A673 (cell line): ENCODE measurements at regions not wholly inside any gene's neighbourhood (a gene's known extent, or its start where the extent isn't known, plus 50 kb on each side); places are given as distances from the start of the nearest gene placed in this dataset.

Source experiments
- BruUV-seq: library from RNA; stranded (reverse); fragments of 400-500 nt; replicated peaks from 2 replicates; lab custom pipeline; 2021; lab: Mats Ljungman, UMichigan
- CTCF ChIA-PET: fragments of 300-600 bp; sonication (Branson Sonifier 250); formaldehyde crosslinking; loops from one replicate; lab custom pipeline; 2022; ENCODE audit warnings: antibody characterized with exemption; lab: Charles Lee
- POLR2A ChIA-PET: fragments of 300-600 bp; sonication (Branson Sonifier 250); formaldehyde crosslinking; loops from one replicate; lab custom pipeline; 2022; ENCODE audit warnings: antibody characterized with exemption; ENCODE audit not compliant: low non-redundant PET; lab: Charles Lee
- DNase-seq: peaks from one replicate; pipeline ENCODE4 v3.0.0-alpha.2; 2015; ENCODE audit warnings: low spot score
- H3K27ac ChIP-seq: fragments of 200-600 bp; sonication (generic); 2 replicates; pipeline ENCODE4 v1.5.1; 2016; ENCODE audit warnings: mixed run types, low read depth, mild to moderate bottlenecking, mixed read lengths, antibody characterized with exemption, low read length; ENCODE audit not compliant: poor library complexity, severe bottlenecking
- H3K27me3 ChIP-seq: fragments of 200-600 bp; sonication (generic); replicated peaks from 2 replicates; pipeline ENCODE4 v1.6.1; 2017; ENCODE audit warnings: mixed run types, low read depth, mild to moderate bottlenecking, mixed read lengths, antibody characterized with exemption, low read length; ENCODE audit not compliant: insufficient read depth, poor library complexity
- H3K36me3 ChIP-seq: fragments of 200-600 bp; sonication (generic); 2 replicates; pipeline ENCODE4 v1.6.1; 2016; ENCODE audit warnings: mixed run types, mild to moderate bottlenecking, mixed read lengths, antibody characterized with exemption, low read length; ENCODE audit not compliant: insufficient read depth, poor library complexity, severe bottlenecking
- H3K4me1 ChIP-seq: fragments of 200-600 bp; sonication (generic); 2 replicates; pipeline ENCODE4 v1.6.1; 2017; ENCODE audit warnings: mixed run types, mild to moderate bottlenecking, mixed read lengths, antibody characterized with exemption, low read length; ENCODE audit not compliant: insufficient read depth, poor library complexity, severe bottlenecking
- H3K4me3 ChIP-seq: fragments of 200-600 bp; sonication (generic); 2 replicates; pipeline ENCODE4 v1.5.1; 2016; ENCODE audit warnings: low read depth, mixed run types, mild to moderate bottlenecking, mixed read lengths, low read length; ENCODE audit not compliant: poor library complexity, severe bottlenecking
- H3K9me3 ChIP-seq: fragments of 200-600 bp; sonication (generic); 2 replicates; pipeline ENCODE4 v1.6.1; 2016; ENCODE audit warnings: mixed run types, low read depth, mild to moderate bottlenecking, mixed read lengths, antibody characterized with exemption, low read length; ENCODE audit not compliant: poor library complexity, severe bottlenecking
- CTCF ChIP-seq: fragments of 300-800, 200-600 bp; sonication (generic); conservative IDR thresholded peaks from 2 replicates; pipeline ENCODE4 v1.5.1; 2017; ENCODE audit warnings: low read depth, mild to moderate bottlenecking, antibody characterized with exemption, low read length, moderate library complexity, mixed read lengths
- EZH2 ChIP-seq: fragments of 200-600 bp; sonication (generic); IDR thresholded peaks from 2 replicates; pipeline ENCODE4 v1.6.1; 2017; ENCODE audit warnings: borderline replicate concordance, low read depth, mild to moderate bottlenecking, mixed read lengths, antibody characterized with exemption, low read length; ENCODE audit not compliant: poor library complexity, severe bottlenecking
- intact Hi-C: fragments of 100-400 bp; cut with micrococcal nuclease; formaldehyde crosslinking; loops from one replicate; pipeline ENCODE4 v1.10.0; 2022; ENCODE audit not compliant: unreplicated experiment

- peaks cover 6% of the 10 kb centered on the region for H3K9me3 ChIP-seq
- intact Hi-C loops: no loop called here
- POLR2A ChIA-PET: no interaction called here
- H3K27ac ChIP-seq: no peak overlapping the region
- CTCF ChIA-PET: no interaction called here
- no peak for DNase-seq
- H3K27me3 ChIP-seq: no peaks in the 10 kb centered on the region
- H3K36me3 ChIP-seq: no peaks in the 10 kb centered on the region
- BruUV-seq: no TSS peak
- TF ChIP-seq CTCF (no peak), EZH2 (no peak)
- no peaks in the 10 kb centered on the region for H3K4me1 ChIP-seq
- no peak overlapping the region for H3K4me3 ChIP-seq
Measured at GRCh38 chrX:45660477-45660876, 459.8 kb upstream of the DIPK2B start.

GRCh38 chrX:45633419-45633818, 432.7 kb upstream of the DIPK2B start:
- POLR2A ChIA-PET: no interaction called here
- no peak overlapping the region for H3K27ac ChIP-seq
- peaks cover 7% of the 10 kb centered on the region for H3K9me3 ChIP-seq
- TF ChIP-seq EZH2 (no peak), CTCF (no peak)
- intact Hi-C loops: loop anchor here (10.0 kb wide), 1 partner anchor 59 kb away; no protein-coding TSS in a partner anchor
- H3K27me3 ChIP-seq: no peaks in the 10 kb centered on the region
- DNase-seq: no peak
- no TSS peak for BruUV-seq
- CTCF ChIA-PET: no interaction called here
- H3K4me3 ChIP-seq: no peak overlapping the region
- no peaks in the 10 kb centered on the region for H3K4me1 ChIP-seq
- no peaks in the 10 kb centered on the region for H3K36me3 ChIP-seq

- Histone ChIP-seq H3K4me3 (no peak overlapping the region), H3K4me1 (no peaks in the 10 kb centered on the region), H3K27me3 (no peaks in the 10 kb centered on the region), H3K27ac (no peak overlapping the region), H3K36me3 (no peaks in the 10 kb centered on the region), H3K9me3 (peaks cover 7% of the 10 kb centered on the region)
- DNase-seq: no peak
- POLR2A ChIA-PET: no interaction called here
- TF ChIP-seq EZH2 (no peak), CTCF (no peak; the same call in 1 of the 2 replicates)
- no TSS peak for BruUV-seq
- intact Hi-C loops: loop anchor here (10.0 kb wide), 1 partner anchor 58 kb away; no protein-coding TSS in a partner anchor
- CTCF ChIA-PET: no interaction called here
Measured at GRCh38 chrX:45632506-45632905, 431.8 kb upstream of the DIPK2B start.
